ENCODE measurements at regions not wholly inside any gene's neighbourhood (a gene's known extent, or its start where the extent isn't known, plus 50 kb on each side); places are given as distances from the start of the nearest gene placed in this dataset.

- TF ChIP-seq CTCF (IDR thresholded peaks at IDR 0.05), result no peak
- Histone ChIP-seq H3K9me3 (no peaks in the 10 kb centered on the region), H3K4me1 (ENCODE audit: control insufficient read depth in 1 of 2, low read depth in 2 of 2) (no peaks in the 10 kb centered on the region), H3K27ac (no peak overlapping the region), H3K4me3 (no peak overlapping the region), H3K36me3 (no peaks in the 10 kb centered on the region), H3K27me3 (replicated peaks; ENCODE audit: insufficient read depth) (no peaks in the 10 kb centered on the region)
- DNase-seq (ENCODE audit: low spot score), result no peak
- ATAC-seq (ENCODE audit: insufficient number of reproducible peaks, low FRiP score, low read depth), result no peak
Measured at GRCh38 chr4:19803406-19803805, 448.3 kb upstream of the SLIT2 start.

GRCh38 chr4:19793831-19794230 lies 457.9 kb upstream of the SLIT2 start:
- Histone ChIP-seq H3K27ac (no peak overlapping the region), H3K27me3 (replicated peaks; ENCODE audit: insufficient read depth) (no peaks in the 10 kb centered on the region), H3K36me3 (no peaks in the 10 kb centered on the region), H3K4me3 (no peak overlapping the region), H3K9me3 (no peaks in the 10 kb centered on the region), H3K4me1 (ENCODE audit: control insufficient read depth in 1 of 2, low read depth in 2 of 2) (no peaks in the 10 kb centered on the region)
- ATAC-seq (ENCODE audit: insufficient number of reproducible peaks, low FRiP score, low read depth) (no peak), DNase-seq (ENCODE audit: low spot score) (no peak)
- no peak for TF ChIP-seq CTCF (IDR thresholded peaks at IDR 0.05)

GRCh38 chr4:19791422-19792123 lies 460.1 kb upstream of the SLIT2 start:
- Histone ChIP-seq H3K4me3 (no peak overlapping the region), H3K27ac (no peak overlapping the region), H3K4me1 (ENCODE audit: control insufficient read depth in 1 of 2, low read depth in 2 of 2) (no peaks in the 10 kb centered on the region), H3K36me3 (no peaks in the 10 kb centered on the region), H3K27me3 (replicated peaks; ENCODE audit: insufficient read depth) (no peaks in the 10 kb centered on the region), H3K9me3 (no peaks in the 10 kb centered on the region)
- no peak for TF ChIP-seq CTCF (IDR thresholded peaks at IDR 0.05)
- no peak for DNase-seq (ENCODE audit: low spot score)
- ATAC-seq (ENCODE audit: insufficient number of reproducible peaks, low FRiP score, low read depth), result no peak

GRCh38 chr4:19786616-19787015 lies 465.1 kb upstream of the SLIT2 start:
- no peaks in the 10 kb centered on the region for H3K9me3 ChIP-seq
- DNase-seq (ENCODE audit: low spot score), result no peak
- no peak for ATAC-seq (ENCODE audit: insufficient number of reproducible peaks, low FRiP score, low read depth)

GRCh38 chr4:19783667-19784223 lies 468.0 kb upstream of the SLIT2 start:
- DNase-seq (ENCODE audit: low spot score) (no peak), ATAC-seq (ENCODE audit: insufficient number of reproducible peaks, low FRiP score, low read depth) (no peak)
- no peak overlapping the region for H3K27ac ChIP-seq
- no peaks in the 10 kb centered on the region for H3K27me3 ChIP-seq (replicated peaks; ENCODE audit: insufficient read depth)
- no peaks in the 10 kb centered on the region for H3K4me1 ChIP-seq (ENCODE audit: control insufficient read depth in 1 of 2, low read depth in 2 of 2)
- H3K36me3 ChIP-seq, result no peaks in the 10 kb centered on the region
- TF ChIP-seq CTCF (IDR thresholded peaks at IDR 0.05), result no peak
- H3K9me3 ChIP-seq, result no peaks in the 10 kb centered on the region
- no peak overlapping the region for H3K4me3 ChIP-seq

More at GRCh38 chr4:19786616-19787015, 465.1 kb upstream of the SLIT2 start:
- Histone ChIP-seq H3K4me3 (no peak overlapping the region), H3K36me3 (no peaks in the 10 kb centered on the region), H3K27me3 (replicated peaks; ENCODE audit: insufficient read depth) (no peaks in the 10 kb centered on the region), H3K27ac (no peak overlapping the region), H3K4me1 (ENCODE audit: control insufficient read depth in 1 of 2, low read depth in 2 of 2) (no peaks in the 10 kb centered on the region)
- TF ChIP-seq CTCF (IDR thresholded peaks at IDR 0.05), result no peak
